NCI-H510A (cell line): ENCODE measurements at regions not wholly inside any gene's neighbourhood (a gene's known extent, or its start where the extent isn't known, plus 50 kb on each side); places are given as distances from the start of the nearest gene placed in this dataset.

Source experiments
- DNase-seq: peaks from one replicate; lab custom pipeline; 2025; lab: John Stamatoyannopoulos, UW

DNA sequence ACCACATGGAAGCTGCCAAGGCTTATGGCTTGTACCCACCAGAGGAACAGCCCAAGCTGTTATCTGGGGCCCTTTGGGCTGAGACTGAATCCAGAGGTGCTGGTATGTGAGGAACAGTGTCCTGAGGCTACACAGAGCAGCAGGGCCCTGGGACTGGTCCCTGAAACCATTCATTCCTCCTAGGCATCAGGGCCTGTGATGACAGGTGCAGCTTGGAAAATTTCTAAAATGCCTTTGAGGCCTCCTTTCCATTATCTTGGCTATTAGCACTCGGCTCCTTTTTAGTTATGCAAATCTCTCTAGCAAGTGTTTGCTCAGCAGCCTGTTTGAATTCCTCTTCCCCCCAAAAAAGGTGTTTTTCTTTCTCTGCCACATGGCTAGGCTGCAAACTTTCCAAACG lies 1151.7 kb upstream of the LRRN3 start:
- DNase-seq = no peak

GRCh38 chr7:109945820-109946518 lies 1145.0 kb upstream of the LRRN3 start:
- no peak for DNase-seq

DNA sequence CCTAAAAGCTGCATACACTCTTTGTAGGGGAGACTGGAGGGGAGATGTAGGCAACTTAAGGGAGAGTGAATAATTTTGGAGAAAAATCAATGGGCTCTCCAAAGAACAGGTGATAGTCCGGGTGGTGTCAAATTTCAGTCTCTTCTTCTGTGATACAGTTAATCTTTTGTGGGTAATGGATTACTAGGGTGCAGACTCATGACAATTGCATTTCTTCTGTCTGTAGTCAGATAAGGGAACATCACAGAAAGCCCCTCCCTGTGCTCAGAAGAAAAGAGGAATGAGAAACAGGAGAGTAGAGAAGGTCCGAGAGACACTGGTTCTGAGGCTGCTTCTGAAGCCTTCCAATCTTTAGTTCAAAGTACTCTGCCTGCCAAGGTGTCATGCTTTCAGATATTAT lies 1140.7 kb upstream of the LRRN3 start:
- DNase-seq = no peak

GRCh38 chr7:109950821-109951564 lies 1139.9 kb upstream of the LRRN3 start:
- DNase-seq = no peak

DNA sequence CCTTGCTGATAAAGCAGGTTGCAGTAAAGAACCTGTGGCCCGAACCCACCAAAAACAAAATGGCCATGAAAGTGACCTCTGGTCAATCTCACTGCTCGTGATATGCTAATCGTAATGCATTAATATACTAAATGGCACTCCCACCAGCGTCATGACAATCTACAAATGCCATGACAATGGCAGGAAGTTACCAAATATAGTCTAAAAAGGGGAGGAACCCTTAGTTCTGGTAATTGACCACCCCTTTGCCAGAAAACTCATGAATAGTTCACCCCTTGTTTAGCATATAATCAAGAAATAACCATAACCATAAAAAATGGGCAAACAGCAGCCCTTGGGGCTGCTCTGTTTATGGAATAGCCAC lies 1139.4 kb upstream of the LRRN3 start:
- no peak for DNase-seq

- DNase-seq = no peak
Measured at GRCh38 chr7:109955986-109956385, 1134.9 kb upstream of the LRRN3 start.

- DNase-seq = no peak
Measured at GRCh38 chr7:109956916-109957315, 1134.0 kb upstream of the LRRN3 start.

GRCh38 chr7:109963741-109964140 lies 1127.2 kb upstream of the LRRN3 start:
- no peak for DNase-seq

GRCh38 chr7:109964780-109965179 lies 1126.1 kb upstream of the LRRN3 start:
- no peak for DNase-seq

DNA sequence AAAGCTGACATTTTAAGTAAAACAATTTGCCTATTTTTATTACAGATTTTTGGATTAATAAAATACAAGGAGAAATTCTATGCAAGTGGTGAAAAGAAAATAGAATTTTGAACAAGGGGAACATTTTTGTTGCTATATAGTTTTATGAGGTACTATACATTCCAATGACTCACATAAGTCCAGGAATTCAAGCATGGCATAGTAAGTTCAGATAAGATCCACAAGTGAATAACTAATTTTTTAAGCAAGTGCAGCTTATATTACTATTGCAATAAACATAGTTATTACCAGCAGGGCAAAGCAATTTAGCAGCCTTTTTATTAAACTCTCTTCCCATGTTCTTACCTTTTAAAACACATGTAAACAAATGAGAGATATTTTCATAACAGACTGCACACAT lies 1123.5 kb upstream of the LRRN3 start:
- no peak for DNase-seq

DNA sequence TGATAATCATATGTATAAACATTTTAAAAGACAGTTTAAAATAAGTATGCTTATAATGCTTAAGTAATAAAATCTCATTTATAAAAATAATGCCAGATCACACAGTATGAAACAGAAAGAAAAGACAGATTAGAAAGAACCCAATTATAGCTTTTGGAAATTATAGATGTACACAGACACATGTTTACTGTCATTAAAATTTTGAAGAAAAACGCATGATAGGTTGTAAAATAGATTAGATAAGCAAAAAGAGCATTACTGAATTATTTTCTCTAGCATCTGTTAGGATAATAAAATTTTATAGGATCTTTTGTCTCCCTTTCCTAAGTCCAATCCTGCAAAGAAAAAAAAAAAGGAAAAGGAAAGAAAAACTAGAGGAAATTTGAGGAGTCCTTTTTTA lies 1107.3 kb upstream of the LRRN3 start:
- no peak for DNase-seq

DNA sequence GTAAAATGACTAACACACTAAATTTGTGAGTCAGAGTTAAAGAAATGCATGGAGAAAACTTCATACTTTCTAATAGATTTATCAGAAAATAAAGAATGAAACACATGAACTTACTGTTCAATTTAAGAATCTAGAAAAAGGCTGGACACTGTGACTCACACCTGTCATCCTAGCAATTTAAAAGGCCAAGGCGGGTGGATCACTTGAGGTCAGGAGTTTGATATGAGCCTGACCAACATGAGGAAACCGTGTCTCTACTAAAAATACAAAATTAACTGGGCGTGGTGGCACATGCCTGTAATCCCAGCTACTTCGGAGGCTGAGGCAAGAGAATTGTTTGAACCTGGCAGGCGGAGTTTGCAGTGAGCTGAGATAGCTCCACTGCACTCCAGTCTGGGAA lies 1106.2 kb upstream of the LRRN3 start:
- no peak for DNase-seq

DNA sequence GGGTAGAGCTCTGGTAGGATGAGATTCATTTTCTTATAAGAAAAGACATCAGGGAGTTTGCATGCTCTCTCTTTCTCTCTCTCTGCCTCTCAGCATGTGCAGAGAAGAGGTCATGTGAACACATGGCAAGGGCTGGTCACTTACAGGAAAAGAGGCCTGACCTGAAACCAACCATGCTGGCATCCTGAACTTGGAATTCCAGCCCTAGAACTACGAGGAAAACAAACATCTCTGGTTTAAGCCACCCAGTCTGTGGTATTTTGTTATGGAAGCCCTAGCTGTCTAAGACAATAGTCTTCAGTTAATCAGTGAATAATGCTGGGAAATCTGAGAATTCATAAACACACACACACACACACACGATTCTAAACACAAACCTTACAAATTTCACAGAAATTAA lies 1104.2 kb upstream of the LRRN3 start:
- no peak for DNase-seq

- DNase-seq = no peak
Measured at GRCh38 chr7:109996411-109996810, 1094.5 kb upstream of the LRRN3 start.

DNA sequence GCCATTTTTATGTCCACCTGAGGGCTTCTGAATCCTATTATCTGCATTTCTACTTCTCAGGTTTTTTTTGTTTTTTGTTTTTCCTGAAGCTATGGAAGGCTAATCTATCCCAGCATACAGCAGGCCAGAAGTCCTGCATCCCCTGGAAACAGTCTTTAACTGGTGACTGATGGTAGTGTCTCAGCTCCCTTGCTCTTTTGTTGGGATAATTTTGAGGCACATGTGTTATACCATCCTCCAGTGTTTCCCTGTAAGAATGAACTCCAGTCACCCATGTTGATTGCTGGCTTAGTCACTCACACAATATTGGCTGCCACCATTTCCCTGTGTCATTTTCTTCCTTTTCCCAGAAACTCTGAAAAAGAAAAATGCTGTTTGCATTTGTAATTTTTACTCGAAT lies 1094.0 kb upstream of the LRRN3 start:
- DNase-seq = no peak

DNA sequence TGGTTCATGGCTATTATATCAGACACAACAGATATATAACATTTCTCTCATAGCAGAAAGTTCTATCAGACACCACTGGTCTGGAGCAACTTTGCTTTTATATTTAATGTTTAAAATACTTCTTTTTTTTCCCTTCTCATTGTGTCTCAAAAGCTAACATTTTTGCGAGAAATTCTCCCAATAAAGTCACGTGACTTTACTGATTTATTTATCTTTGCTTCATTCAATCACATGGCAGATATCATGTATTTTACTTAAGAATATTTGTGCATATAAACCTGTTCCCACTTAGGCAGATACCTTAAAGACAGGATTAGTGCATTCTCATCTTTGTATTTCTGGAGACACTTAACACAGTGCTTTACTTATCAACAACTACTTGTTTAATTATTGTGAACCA lies 1093.1 kb upstream of the LRRN3 start:
- DNase-seq = no peak

GRCh38 chr7:110001254-110001938 lies 1089.5 kb upstream of the LRRN3 start:
- no peak for DNase-seq

- DNase-seq = no peak
Measured at GRCh38 chr7:110003827-110004226, 1087.1 kb upstream of the LRRN3 start.

- no peak for DNase-seq
Measured at GRCh38 chr7:110007320-110008063, 1083.4 kb upstream of the LRRN3 start.

- no peak for DNase-seq
Measured at GRCh38 chr7:110010359-110010758, 1080.6 kb upstream of the LRRN3 start.

GRCh38 chr7:110017405-110017804 lies 1073.5 kb upstream of the LRRN3 start:
- DNase-seq = no peak

DNA sequence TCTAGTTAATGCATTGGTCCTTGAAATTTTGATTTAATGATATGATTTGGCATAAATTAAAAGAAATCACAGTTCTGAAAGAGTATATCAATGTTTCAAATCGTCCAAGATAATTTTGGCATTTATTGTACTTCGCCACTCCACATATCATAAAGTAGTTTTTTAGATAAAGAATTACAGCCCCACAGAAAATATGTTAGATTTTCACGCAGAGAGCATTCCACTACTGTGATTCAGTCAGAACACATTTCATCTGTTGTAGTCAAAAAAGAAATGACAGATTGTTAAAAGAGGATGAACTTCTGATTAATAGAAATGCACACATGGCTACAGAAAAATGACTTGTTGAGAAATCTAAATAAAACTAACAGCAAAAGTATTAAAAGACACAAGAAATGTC lies 1063.5 kb upstream of the LRRN3 start:
- DNase-seq = no peak

- no peak for DNase-seq
Measured at GRCh38 chr7:110043519-110043918, 1047.4 kb upstream of the LRRN3 start.
